ENCODE measurements at regions not wholly inside any gene's neighbourhood (a gene's known extent, or its start where the extent isn't known, plus 50 kb on each side); places are given as distances from the start of the nearest gene placed in this dataset.

GRCh38 chr2:172232708-172233396, 130.2 kb upstream of the DLX2 start:
- DNase-seq, result no peak

- no peak for DNase-seq
These were observed 131.5 kb upstream of the DLX2 start for GRCh38 chr2:172233987-172234715.

DNA sequence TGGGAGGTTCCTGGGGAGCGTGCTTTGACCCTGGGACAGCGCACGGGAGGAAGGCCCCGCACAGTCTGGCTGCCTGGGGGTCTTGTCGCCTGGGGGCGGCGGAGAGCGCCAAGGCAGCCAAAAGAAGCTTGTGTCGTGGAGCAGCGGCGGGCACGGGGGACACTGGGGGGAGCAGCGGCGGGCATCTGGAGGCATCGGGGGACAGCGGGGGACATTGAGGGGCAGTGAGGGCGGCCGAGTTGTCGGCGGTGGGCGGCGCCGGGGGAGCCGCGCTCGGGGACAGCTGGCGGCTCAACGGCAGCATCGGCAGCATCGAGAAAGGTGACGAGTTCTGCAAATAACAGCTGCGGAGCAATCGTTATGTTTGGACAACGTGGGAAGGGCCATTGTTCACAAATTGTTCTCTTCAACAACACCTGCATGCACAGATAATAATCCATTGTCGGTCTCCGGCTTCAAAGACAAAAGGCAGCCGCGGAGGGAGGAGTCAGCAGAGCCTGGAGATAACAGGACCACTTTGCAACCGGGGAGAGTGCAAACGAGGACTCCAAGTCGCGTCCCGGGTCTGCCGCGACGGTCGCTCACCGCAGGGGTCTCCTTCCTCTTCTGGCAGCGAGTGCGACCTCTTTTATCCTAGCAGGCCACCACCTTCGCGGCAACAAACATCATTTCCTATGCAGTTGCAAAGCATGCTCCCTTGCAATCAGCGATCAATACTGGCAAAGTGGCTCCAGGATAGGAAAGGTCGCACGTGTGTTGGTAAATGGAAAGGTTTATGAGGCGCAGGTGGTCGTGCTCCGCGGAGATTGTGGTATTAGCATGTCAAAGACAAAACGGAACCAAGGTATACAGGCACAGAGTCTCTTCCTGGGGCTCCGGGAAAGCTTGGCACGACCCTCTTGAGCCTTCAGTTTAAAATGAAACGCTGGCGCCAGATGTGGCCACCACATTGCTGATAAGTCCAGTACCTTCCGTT, 132.3 kb upstream of the DLX2 start:
- DNase-seq, result no peak

DNA sequence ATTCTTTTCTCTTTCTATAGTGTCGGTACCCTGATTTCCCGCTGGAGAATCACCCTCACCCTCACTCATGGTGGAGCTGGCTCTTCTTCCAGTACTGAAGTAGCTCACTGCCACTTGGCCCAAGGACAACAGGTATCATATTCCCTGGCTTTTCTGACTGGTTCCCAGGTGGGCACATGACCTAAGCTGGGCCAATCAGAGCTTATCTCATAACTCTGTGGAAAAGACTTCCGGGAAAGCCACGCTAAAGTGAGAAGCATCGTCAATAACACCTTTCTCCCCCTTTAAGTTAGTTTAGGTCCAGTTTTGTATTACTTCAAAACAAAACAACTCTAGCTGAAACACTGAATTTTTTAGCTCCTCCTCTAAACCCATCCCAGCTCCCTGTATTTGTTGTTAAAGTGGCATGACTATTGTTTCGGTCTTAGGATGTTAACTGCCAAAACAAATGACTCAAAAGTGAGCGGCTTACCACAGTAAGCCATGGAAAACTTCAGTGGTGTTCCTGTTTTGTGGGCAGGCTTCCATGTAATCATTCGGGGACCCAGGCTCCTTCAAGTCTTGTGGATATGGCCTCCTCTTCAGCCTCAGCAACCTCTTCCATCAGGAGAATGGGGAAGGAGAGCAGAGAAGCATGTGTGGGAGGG, 137.4 kb upstream of the DLX2 start:
- no peak for DNase-seq

DNA sequence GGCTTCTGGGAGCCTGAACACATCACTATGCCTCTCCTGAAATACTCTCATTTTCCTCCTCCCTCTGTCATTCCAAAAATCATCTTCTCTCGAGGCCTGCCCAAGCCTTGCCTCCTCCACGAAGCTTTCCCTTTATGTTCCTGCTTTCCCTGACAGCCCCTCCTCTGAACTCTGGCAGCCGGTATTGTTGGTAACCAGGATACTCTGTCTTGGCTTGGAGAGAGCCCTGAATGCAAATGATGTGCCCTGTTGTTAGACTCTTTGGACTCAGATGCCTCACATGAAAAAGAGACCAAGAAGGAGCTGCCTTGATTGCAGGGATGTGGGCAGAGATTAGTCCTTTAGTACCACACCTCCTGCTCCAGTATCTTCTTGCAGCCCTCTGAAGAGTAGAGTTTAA, 138.5 kb upstream of the DLX2 start:
- DNase-seq, result no peak

GRCh38 chr2:172242471-172242870, 139.8 kb upstream of the DLX2 start:
- DNase-seq, result no peak

DNA sequence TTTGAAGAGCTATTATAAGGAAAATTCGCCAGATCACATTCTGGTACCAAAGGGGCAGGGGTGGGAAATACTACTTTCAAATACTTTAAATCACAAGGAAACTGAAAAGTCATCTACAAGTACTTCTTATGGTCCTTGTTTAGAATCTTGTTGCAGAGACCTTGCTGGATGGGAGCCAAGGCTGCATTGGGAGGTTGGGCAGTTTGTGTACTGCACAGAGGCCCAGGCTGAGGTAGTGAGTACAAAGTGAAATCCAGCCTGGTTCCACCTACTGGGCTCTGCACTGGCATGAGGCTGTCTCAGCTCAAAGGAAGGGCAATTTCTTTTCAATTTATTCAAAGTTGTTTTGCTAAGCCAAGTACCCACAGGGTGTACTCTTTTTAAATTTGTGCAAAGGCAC, 140.3 kb upstream of the DLX2 start:
- no peak for DNase-seq

GRCh38 chr2:172244419-172245130, 141.9 kb upstream of the DLX2 start:
- no peak for DNase-seq

DNA sequence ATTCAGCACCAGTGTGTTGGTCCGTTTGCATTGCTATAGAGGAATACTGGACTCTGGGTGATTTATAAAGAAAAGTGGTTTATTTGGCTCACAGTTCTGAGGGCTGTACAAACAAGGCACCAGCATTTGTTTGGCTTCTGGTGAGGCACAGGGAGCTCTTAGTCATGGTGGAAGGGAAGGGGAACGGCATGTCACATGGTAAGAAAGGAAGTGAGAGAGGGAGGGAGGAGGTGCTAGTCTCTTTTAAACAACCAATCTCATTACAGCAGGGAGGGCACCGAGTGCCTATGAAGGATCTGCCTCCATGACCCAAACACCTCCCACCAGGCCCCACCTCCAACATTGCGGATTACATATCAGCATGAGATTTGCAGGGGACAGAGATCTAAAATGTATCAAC, 143.9 kb upstream of the DLX2 start:
- peak in 1 of 2 donors; percentile 20 for DNase-seq

DNA sequence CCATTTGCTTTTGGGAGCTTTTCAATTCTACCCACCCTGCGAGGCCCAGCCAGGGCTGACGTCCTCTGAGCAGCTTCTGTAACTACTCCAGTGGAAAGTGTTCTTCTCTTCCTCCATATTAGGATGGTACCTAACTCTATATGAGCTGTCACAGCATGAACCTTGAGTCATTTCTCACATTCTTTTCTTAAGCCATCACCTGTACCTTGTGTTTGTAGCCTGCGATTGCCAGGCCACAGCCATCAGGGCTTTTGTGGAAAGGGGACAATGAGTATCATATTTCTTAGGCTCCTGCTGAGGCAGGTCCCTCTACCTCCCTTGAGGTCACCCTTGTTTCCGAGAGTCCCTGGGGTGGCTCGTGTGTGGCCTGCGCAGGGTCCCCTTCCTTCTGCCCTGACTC, 144.5 kb upstream of the DLX2 start:
- DNase-seq, result no peak

GRCh38 chr2:172248381-172248780, 145.7 kb upstream of the DLX2 start:
- no peak for DNase-seq

DNA sequence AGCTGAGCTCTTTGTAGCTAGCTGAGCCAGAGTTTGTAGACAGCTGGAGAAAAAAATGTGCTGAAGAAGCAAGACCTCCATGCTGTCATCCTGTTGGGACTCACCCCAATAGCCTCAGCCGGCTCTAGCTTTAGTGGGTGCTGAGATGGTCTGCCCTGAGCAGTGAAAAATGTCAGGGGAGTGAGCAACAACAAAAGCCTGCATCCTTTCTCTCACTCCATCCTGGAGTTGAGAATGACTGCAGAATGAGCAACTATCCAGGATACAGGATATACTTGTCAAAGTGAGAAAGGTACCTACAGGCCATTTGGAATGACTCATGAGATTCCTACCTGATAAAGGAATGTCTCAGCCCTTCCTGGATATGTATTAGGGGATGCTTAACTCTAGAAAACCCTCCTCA, 146.1 kb upstream of the DLX2 start:
- DNase-seq, result no peak

DNA sequence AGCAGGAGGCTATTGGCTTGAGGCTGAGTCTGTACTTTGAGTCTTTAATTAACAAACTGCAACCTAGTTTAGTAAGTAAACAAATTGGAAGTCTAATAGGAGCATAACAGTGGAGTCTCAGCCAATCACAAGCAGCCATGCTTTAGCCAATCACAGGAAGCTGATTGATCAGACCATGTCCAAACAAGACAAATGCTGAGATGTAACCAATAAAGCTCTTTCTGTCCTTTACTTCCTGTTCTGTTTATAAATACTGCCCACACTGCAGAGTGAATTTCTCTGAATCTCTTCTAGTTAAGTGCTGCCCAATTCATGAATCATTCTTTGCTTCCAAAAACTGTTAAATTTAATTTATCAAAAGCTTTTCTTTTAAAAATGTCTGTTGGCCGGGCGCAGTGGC, 146.6 kb upstream of the DLX2 start:
- DNase-seq, result no peak

- peak in 1 of 2 donors; percentile 4 for DNase-seq
These were observed 147.3 kb upstream of the DLX2 start for GRCh38 chr2:172249986-172250385.

GRCh38 chr2:172251231-172251630, 148.5 kb upstream of the DLX2 start:
- no peak for DNase-seq

DNA sequence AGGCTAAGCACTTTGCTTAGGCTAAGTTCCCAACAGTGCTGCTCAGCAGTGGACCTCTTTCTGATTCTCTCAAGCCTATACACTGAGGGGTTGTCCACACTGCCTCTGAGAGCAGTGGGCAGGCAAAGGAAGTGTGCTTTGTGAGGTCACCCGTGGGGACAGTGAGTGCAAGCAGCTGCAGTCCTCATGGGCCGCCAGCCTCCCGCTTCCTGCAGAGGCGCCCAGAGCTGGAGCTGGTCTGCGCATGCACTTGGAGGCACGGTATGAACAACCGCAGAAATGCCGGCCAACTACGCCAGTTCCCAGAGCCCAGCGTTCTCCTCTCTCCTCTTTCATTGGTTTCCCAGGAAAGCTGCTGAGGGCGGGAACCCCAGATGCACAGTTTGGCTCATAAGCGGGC, 149.5 kb upstream of the DLX2 start:
- DNase-seq, result no peak

DNA sequence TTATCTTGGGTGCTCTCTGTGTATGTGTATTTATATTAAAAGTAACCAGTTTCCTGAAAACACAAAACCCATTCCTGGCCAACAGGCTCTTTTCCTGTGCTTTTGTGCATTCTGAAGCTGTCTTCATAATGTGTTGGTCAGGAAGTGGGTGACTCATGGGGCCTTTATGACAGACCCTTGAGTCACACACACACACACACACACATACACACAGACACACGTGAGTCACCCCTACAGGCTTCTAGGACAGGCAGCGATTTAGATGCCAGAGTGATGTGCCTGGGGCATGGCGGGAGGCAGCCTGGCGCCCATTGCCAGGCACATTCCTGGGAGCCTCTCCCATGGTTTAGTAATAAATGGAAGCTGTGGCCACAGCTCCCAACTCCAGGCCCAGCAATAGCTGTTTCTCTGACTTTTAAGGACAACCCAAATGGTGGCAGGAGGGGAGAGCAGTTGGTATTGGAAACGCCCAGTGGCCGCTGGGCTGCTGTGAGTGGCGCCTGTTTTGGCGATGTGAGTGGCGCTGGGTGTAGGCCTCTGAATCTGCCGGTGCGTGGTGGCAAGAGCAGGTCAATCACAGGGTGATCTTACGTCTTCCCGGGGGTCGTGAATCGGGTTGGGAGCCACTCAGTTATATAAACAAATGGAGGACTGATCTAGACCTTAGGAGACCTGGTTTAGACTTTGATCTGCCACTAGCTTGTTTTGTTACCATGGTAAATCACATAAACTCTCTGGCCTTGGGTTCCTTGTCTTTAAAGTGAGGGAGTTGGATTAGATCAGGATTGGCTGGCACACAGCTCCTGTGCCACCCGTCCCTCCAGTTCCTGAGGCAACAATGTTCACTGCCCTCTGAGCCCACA, 150.7 kb upstream of the DLX2 start:
- peak; percentile 49 to 98 for DNase-seq

- no peak for DNase-seq
These were observed 154.2 kb upstream of the DLX2 start for GRCh38 chr2:172256886-172257285.

DNA sequence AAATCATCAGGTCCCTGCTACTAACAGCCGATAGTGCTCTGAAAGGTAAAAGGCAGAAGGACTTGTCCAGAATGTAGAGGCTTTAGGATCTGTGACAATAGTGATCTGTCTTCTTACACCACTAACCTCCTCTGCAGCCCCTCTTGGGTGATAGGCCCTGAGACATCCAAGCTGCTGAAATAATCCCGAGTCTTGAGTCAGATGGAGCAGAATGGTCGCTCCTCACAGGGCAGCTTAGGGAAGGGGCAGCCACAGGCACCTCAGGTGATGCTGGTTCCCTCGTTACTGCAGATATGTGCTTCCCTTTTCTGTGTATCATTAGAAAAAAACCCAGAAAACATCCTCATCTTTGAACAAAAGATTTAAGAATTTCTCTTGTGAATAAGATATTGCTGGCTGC, 157.1 kb upstream of the DLX2 start:
- DNase-seq, result no peak

DNA sequence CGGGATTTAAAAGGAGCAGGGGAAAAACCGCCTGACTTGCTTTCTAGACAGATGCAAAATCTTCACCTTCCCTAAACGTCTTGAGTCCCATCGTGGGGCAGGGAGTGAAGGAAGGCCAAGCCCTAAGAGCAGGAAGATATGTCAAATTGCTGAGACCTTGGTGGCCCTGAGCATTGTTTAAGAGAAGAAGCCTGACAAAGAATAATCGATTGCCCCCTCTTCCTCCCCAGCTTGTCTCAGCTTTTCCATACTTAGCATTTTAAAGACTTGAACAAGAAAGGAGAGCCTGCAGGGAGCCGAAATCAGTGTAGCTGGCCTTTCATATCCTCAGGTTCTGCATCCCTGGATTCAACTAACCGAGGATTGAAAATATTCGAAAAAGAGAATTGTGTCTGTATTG, 157.6 kb upstream of the DLX2 start:
- no peak for DNase-seq

DNA sequence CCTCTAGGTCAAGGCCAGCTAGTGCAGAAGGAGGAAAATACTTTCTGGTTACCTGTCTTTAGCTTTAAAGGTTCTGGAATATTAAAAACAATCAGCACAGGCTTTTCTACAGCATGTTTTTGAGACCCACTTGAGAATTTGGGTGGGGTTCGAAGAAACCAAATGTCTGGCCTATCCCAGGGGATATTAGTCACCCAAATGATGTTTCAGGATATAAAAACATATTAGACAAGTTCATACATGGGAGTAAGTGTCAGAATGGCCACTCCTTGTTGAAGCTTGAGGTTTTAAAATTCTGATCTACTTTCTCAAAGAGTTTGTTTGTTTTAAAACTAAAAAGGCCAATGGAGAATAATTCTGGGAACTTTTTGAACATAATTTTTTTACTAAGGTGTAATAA, 158.6 kb upstream of the DLX2 start:
- DNase-seq, result no peak

Data from bone marrow (tissue), 2 donors.